ENCODE measurements at regions not wholly inside any gene's neighbourhood (a gene's known extent, or its start where the extent isn't known, plus 50 kb on each side); places are given as distances from the start of the nearest gene placed in this dataset.

- DNase-seq (ENCODE audit: low spot score) (no peak), FAIRE-seq (no peak)
Observed at GRCh38 chrX:68897118-68897945, 68.5 kb downstream of the EFNB1 start.

GRCh38 chrX:68896581-68896980 lies 67.8 kb downstream of the EFNB1 start:
- no peak for FAIRE-seq

GRCh38 chrX:68895778-68896177 lies 67.0 kb downstream of the EFNB1 start:
- no peak for DNase-seq (ENCODE audit: low spot score)
- no peak for FAIRE-seq

More at GRCh38 chrX:68896581-68896980, 67.8 kb downstream of the EFNB1 start:
- no peak for DNase-seq (ENCODE audit: low spot score)

- no peak for FAIRE-seq
- DNase-seq (ENCODE audit: low spot score) = peak; percentile 13
Observed at GRCh38 chrX:68895341-68895755, 66.5 kb downstream of the EFNB1 start.

GRCh38 chrX:68894513-68895340 lies 65.9 kb downstream of the EFNB1 start:
- no peak for FAIRE-seq
- no peak for DNase-seq (ENCODE audit: low spot score)

GRCh38 chrX:68894142-68894512 lies 65.3 kb downstream of the EFNB1 start:
- FAIRE-seq = no peak
- DNase-seq (ENCODE audit: low spot score) = no peak

- FAIRE-seq = no peak
- DNase-seq (ENCODE audit: low spot score) = no peak
Observed at GRCh38 chrX:68892651-68893050, 63.8 kb downstream of the EFNB1 start.

- DNase-seq (ENCODE audit: low spot score) (no peak), FAIRE-seq (no peak)
Observed at GRCh38 chrX:68892134-68892533, 63.3 kb downstream of the EFNB1 start.

All from RCC 7860 (cell line).